HCT116 (cell line): ENCODE measurements at regions not wholly inside any gene's neighbourhood (a gene's known extent, or its start where the extent isn't known, plus 50 kb on each side); places are given as distances from the start of the nearest gene placed in this dataset.

Experiments used
- ATAC-seq: fragments of 200-7000 bp; cut with Tn5 transposase; 2 replicates; pipeline ENCODE4 v1.9.1; 2020; ENCODE audit warnings: mild to moderate bottlenecking, moderate library complexity
- BruUV-seq: library from RNA; stranded (reverse); fragments of 400-500 nt; replicated peaks from 2 replicates; lab custom pipeline; 2021; lab: Mats Ljungman, UMichigan
- CTCF ChIA-PET: fragments of 300-600 bp; sonication (Branson Sonifier 250); formaldehyde crosslinking; loops from one replicate; lab custom pipeline; 2021; ENCODE audit warnings: antibody characterized with exemption; lab: Charles Lee
- POLR2A ChIA-PET: fragments of 300-600, 350-600 bp; sonication (Branson Sonifier 250); formaldehyde crosslinking; loops from one replicate; lab custom pipeline; 2021; ENCODE audit warnings: antibody characterized with exemption; lab: Charles Lee
- RAD21 ChIA-PET, 2 experiments: fragments of 300-600 bp; sonication (Branson Sonifier 250); formaldehyde crosslinking; loops; one replicate each; lab custom pipeline; 2023; ENCODE audit warnings: low total read pairs in 2 of 2; ENCODE audit not compliant: uncharacterized antibody in 2 of 2, unreplicated experiment in 2 of 2, low non-redundant PET in 1 of 2; lab: Charles Lee
- DNase-seq: peaks from one replicate; pipeline ENCODE4 v3.0.0-alpha.2; 2010; ENCODE audit warnings: low read depth, low spot score
- H2AFZ ChIP-seq: fragments of 200-600 bp; shearing (Covaris generic), sonication (generic); 2 replicates; pipeline ENCODE4 v1.6.1; 2017; ENCODE audit warnings: low read depth, mixed run types, mixed read lengths, antibody characterized with exemption, low read length; ENCODE audit not compliant: poor library complexity, severe bottlenecking
- H3K27ac ChIP-seq: 2 replicates; pipeline ENCODE4 v1.5.1; 2012; ENCODE audit warnings: low read depth, low read length
- H3K27me3 ChIP-seq: fragments of 200-600 bp; sonication (generic); 2 replicates; pipeline ENCODE4 v1.6.1; 2016; ENCODE audit warnings: mixed run types, low read length, mixed read lengths; ENCODE audit not compliant: insufficient read depth
- H3K36me3 ChIP-seq, 2 experiments: fragments of 200-500 bp in 1 of 2; fragments of 200-600 bp in 1 of 2; sonication (Bioruptor generic) in 1 of 2; sonication (generic) in 1 of 2; 2 replicates each; pipeline versions ENCODE4 v1.5.1 to v1.6.1; 2014 to 2016; ENCODE audit warnings: low read length in 2 of 2, inconsistent platforms in 1 of 2, mixed read lengths in 1 of 2, mixed run types in 1 of 2; ENCODE audit not compliant: insufficient read depth in 2 of 2, control insufficient read depth in 1 of 2
- H3K4me1 ChIP-seq, 2 experiments: fragments of 200-600 bp in 1 of 2; sonication (generic) in 1 of 2; 2 replicates each; pipeline versions ENCODE4 v1.5.1 to v1.6.1; 2012 to 2017; ENCODE audit warnings: low read length in 2 of 2, inconsistent platforms in 1 of 2, mild to moderate bottlenecking in 1 of 2, mixed read lengths in 1 of 2, mixed run types in 1 of 2, moderate library complexity in 1 of 2; ENCODE audit not compliant: insufficient read depth in 2 of 2, control insufficient read depth in 1 of 2
- H3K4me2 ChIP-seq: fragments of 200-600 bp; sonication (generic); 2 replicates; pipeline ENCODE4 v1.6.1; 2017; ENCODE audit warnings: mixed run types, low read length, mixed read lengths
- H3K4me3 ChIP-seq, 2 experiments: fragments of 200-600 bp in 1 of 2; sonication (generic) in 1 of 2; replicated peaks in 1 of 2; 2 replicates each; pipeline ENCODE4 v1.5.1; 2011 to 2016; ENCODE audit warnings: low read length in 2 of 2, control low read depth in 1 of 2, low read depth in 1 of 2, mild to moderate bottlenecking in 1 of 2, mixed read lengths in 1 of 2, mixed run types in 1 of 2
- H3K79me2 ChIP-seq: fragments of 200-600 bp; sonication (generic); 2 replicates; pipeline ENCODE4 v1.6.1; 2017; ENCODE audit warnings: mild to moderate bottlenecking, mixed run types, low read length, moderate library complexity, mixed read lengths; ENCODE audit not compliant: insufficient read depth
- H3K9ac ChIP-seq: fragments of 200-600 bp; sonication (generic); 2 replicates; pipeline ENCODE4 v1.6.1; 2016; ENCODE audit warnings: low read length, mixed read lengths
- H3K9me2 ChIP-seq: fragments of 200-600 bp; sonication (generic), shearing (Covaris generic); 2 replicates; pipeline ENCODE4 v1.6.1; 2017; ENCODE audit warnings: mixed run types, mild to moderate bottlenecking, moderate library complexity; ENCODE audit not compliant: insufficient read depth
- H3K9me3 ChIP-seq, 2 experiments: fragments of 200-500 bp in 1 of 2; fragments of 200-600 bp in 1 of 2; sonication (Bioruptor generic) in 1 of 2; sonication (generic) in 1 of 2; 2 replicates each; pipeline ENCODE4 v1.6.1; 2014 to 2017; ENCODE audit warnings: low read length in 2 of 2, mixed read lengths in 2 of 2, inconsistent platforms in 1 of 2, low read depth in 1 of 2, mild to moderate bottlenecking in 1 of 2, mixed run types in 1 of 2, moderate library complexity in 1 of 2; ENCODE audit not compliant: control insufficient read depth in 1 of 2, insufficient read depth in 1 of 2
- H4K20me1 ChIP-seq: fragments of 200-600 bp; sonication (generic), shearing (Covaris generic); 2 replicates; pipeline ENCODE4 v1.6.1; 2017; ENCODE audit warnings: mixed run types, mild to moderate bottlenecking, moderate library complexity; ENCODE audit not compliant: insufficient read depth
- CBX3 ChIP-seq: IDR thresholded peaks from 2 replicates; pipeline ENCODE4 v1.6.1; 2012; ENCODE audit warnings: low read depth
- CEBPB ChIP-seq: IDR thresholded peaks from 2 replicates; pipeline ENCODE4 v1.6.1; 2012; ENCODE audit warnings: low read depth
- EGR1 ChIP-seq: IDR thresholded peaks from 2 replicates; pipeline ENCODE4 v1.6.1; 2012; ENCODE audit warnings: low read depth
- ELF1 ChIP-seq: IDR thresholded peaks from 2 replicates; pipeline ENCODE4 v1.6.1; 2012; ENCODE audit warnings: low read depth, borderline replicate concordance
- EZH2phosphoT487 ChIP-seq: fragments of 200-600 bp; IDR thresholded peaks from 2 replicates; pipeline ENCODE4 v1.6.1; 2018; ENCODE audit warnings: antibody characterized with exemption, borderline replicate concordance
- FOSL1 ChIP-seq: IDR thresholded peaks from 2 replicates; pipeline ENCODE4 v1.6.1; 2012; ENCODE audit warnings: low read depth
- JUND ChIP-seq: IDR thresholded peaks from 2 replicates; pipeline ENCODE4 v1.6.1; 2012
- POLR2A ChIP-seq: IDR thresholded peaks from 2 replicates; pipeline ENCODE4 v1.7.0; 2011; ENCODE audit warnings: borderline replicate concordance; ENCODE audit not compliant: insufficient read depth, insufficient read length; ENCODE audit errors: extremely low read depth
- POLR2AphosphoS5 ChIP-seq: IDR thresholded peaks from 2 replicates; pipeline ENCODE4 v1.6.1; 2011; ENCODE audit warnings: mild to moderate bottlenecking, low read depth, low read length, moderate library complexity
- RAD21 ChIP-seq: IDR thresholded peaks from 2 replicates; pipeline ENCODE4 v1.6.1; 2012; ENCODE audit warnings: low read depth, mild to moderate bottlenecking
- SP1 ChIP-seq: IDR thresholded peaks from 2 replicates; pipeline ENCODE4 v1.6.1; 2012; ENCODE audit warnings: low read depth
- SRF ChIP-seq: IDR thresholded peaks from 2 replicates; pipeline ENCODE4 v1.6.1; 2012; ENCODE audit warnings: low read depth
- YY1 ChIP-seq: IDR thresholded peaks from 2 replicates; pipeline ENCODE4 v1.6.1; 2011; ENCODE audit warnings: low read length, low read depth, moderate library complexity, mild to moderate bottlenecking; ENCODE audit not compliant: insufficient replicate concordance; ENCODE audit errors: extremely low read depth
- ZFX ChIP-seq: fragments of 450-650 bp; IDR thresholded peaks from 2 replicates; pipeline ENCODE4 v1.6.1; 2017
- ZNF274 ChIP-seq: fragments of 200-500 bp; sonication (Bioruptor generic); IDR thresholded peaks from 2 replicates; pipeline ENCODE4 v1.6.1; 2014; ENCODE audit warnings: mild to moderate bottlenecking, low read depth, low read length, inconsistent platforms
- intact Hi-C: fragments of 100-400 bp; cut with micrococcal nuclease; formaldehyde crosslinking; loops from 2 replicates; pipeline ENCODE4 v1.10.0; 2022
- TF ChIP-seq, protein P1 (sequence below): IDR thresholded peaks from 2 replicates; pipeline ENCODE4 v1.6.1; 2012
- TF ChIP-seq, protein P2 (sequence below): IDR thresholded peaks from 2 replicates; pipeline ENCODE4 v1.6.1; 2012
- TF ChIP-seq, protein P3 (sequence below): IDR thresholded peaks from 2 replicates; pipeline ENCODE4 v1.6.1; 2011; ENCODE audit warnings: mild to moderate bottlenecking, low read length, moderate library complexity; ENCODE audit not compliant: insufficient replicate concordance; ENCODE audit errors: extremely low read depth
- TF ChIP-seq, protein P4 (sequence below): IDR thresholded peaks from 2 replicates; pipeline ENCODE4 v1.6.1; 2012; ENCODE audit warnings: low read depth
- TF ChIP-seq, protein P5 (sequence below), 3 experiments: fragments of 200-600 bp in 1 of 3; sonication (generic) in 1 of 3; IDR thresholded peaks in 2 of 3; conservative IDR thresholded peaks in 1 of 3; 2 replicates each; pipeline ENCODE4 v1.5.1; 2012 to 2017; ENCODE audit warnings: low read depth in 2 of 3, low read length in 2 of 3, antibody characterized with exemption in 1 of 3, borderline replicate concordance in 1 of 3, control low read depth in 1 of 3, mild to moderate bottlenecking in 1 of 3, mixed read lengths in 1 of 3, mixed run types in 1 of 3, moderate library complexity in 1 of 3; ENCODE audit not compliant: insufficient read depth in 1 of 3

DNA sequence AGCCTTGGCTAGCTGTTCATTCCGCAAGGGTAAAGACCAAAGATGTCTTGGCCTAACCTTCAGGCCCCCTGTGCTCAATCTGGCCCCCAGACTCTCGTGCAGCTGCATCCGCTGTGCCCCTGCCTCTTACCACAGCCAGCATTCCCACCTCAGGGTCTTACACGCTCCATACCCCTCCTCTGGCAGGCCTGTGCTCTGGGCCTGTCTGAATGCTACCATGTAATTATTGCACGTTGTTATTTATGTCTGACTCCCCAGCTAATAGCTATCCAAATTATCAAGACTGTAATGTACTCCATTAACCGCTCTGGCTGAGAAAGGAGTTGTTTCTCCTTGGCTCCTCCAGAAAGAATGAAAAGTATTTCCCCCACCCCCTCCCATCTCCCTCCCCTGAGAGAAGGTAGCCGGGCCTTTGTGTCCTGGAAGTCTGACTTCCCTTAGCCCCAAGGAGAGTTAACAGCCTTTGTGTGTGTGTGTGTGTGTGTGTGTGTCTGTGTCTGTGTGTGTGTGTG, 54.5 kb upstream of the UBE2E1 start:
- Histone ChIP-seq H3K9me2 (no peaks in the 10 kb centered on the region), H3K4me2 (peak overlapping the region; percentile 25; the same call in 1 of the 2 replicates), H3K36me3 (no peaks in the 10 kb centered on the region), H3K79me2 (no peaks in the 10 kb centered on the region), H3K4me3 (no peak overlapping the region), H3K9me3 (no peaks in the 10 kb centered on the region), H2AFZ (peak overlapping the region; percentile 56), H3K27me3 (no peaks in the 10 kb centered on the region), H3K9ac (no peak overlapping the region), H3K27ac (no peak overlapping the region), H3K4me1 (peaks cover 4 to 22% of the 10 kb centered on the region in 2 experiments; a peak in 2 of 4 replicates), H4K20me1 (no peaks in the 10 kb centered on the region)
- ChIA-PET CTCF (no interaction called here), RAD21 (no interaction called here), POLR2A (interaction anchor here (1.2 to 1.5 kb wide), 3 partner anchors 10 to 11 kb away, joined by 3 to 4 read pairs (median 4); no protein-coding TSS in a partner anchor)
- DNase-seq (no peak), ATAC-seq (peak; percentile 10; the same call in 1 of the 2 replicates)
- intact Hi-C loops = no loop called here
- TF ChIP-seq ZNF274 (no peak), JUND (no peak), EGR1 (no peak), RAD21 (no peak), YY1 (no peak), CBX3 (no peak), ZFX (no peak), CEBPB (no peak), ELF1 (no peak), EZH2phosphoT487 (no peak), SRF (no peak), POLR2A (no peak), FOSL1 (no peak), SP1 (no peak), POLR2AphosphoS5 (no peak)
- TF ChIP-seq, protein P1, sequence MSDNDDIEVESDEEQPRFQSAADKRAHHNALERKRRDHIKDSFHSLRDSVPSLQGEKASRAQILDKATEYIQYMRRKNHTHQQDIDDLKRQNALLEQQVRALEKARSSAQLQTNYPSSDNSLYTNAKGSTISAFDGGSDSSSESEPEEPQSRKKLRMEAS = no peak
- TF ChIP-seq, protein P2, sequence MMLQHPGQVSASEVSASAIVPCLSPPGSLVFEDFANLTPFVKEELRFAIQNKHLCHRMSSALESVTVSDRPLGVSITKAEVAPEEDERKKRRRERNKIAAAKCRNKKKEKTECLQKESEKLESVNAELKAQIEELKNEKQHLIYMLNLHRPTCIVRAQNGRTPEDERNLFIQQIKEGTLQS = no peak
- TF ChIP-seq, protein P3, sequence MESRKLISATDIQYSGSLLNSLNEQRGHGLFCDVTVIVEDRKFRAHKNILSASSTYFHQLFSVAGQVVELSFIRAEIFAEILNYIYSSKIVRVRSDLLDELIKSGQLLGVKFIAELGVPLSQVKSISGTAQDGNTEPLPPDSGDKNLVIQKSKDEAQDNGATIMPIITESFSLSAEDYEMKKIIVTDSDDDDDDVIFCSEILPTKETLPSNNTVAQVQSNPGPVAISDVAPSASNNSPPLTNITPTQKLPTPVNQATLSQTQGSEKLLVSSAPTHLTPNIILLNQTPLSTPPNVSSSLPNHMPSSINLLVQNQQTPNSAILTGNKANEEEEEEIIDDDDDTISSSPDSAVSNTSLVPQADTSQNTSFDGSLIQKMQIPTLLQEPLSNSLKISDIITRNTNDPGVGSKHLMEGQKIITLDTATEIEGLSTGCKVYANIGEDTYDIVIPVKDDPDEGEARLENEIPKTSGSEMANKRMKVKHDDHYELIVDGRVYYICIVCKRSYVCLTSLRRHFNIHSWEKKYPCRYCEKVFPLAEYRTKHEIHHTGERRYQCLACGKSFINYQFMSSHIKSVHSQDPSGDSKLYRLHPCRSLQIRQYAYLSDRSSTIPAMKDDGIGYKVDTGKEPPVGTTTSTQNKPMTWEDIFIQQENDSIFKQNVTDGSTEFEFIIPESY = no peak
- TF ChIP-seq, protein P4, sequence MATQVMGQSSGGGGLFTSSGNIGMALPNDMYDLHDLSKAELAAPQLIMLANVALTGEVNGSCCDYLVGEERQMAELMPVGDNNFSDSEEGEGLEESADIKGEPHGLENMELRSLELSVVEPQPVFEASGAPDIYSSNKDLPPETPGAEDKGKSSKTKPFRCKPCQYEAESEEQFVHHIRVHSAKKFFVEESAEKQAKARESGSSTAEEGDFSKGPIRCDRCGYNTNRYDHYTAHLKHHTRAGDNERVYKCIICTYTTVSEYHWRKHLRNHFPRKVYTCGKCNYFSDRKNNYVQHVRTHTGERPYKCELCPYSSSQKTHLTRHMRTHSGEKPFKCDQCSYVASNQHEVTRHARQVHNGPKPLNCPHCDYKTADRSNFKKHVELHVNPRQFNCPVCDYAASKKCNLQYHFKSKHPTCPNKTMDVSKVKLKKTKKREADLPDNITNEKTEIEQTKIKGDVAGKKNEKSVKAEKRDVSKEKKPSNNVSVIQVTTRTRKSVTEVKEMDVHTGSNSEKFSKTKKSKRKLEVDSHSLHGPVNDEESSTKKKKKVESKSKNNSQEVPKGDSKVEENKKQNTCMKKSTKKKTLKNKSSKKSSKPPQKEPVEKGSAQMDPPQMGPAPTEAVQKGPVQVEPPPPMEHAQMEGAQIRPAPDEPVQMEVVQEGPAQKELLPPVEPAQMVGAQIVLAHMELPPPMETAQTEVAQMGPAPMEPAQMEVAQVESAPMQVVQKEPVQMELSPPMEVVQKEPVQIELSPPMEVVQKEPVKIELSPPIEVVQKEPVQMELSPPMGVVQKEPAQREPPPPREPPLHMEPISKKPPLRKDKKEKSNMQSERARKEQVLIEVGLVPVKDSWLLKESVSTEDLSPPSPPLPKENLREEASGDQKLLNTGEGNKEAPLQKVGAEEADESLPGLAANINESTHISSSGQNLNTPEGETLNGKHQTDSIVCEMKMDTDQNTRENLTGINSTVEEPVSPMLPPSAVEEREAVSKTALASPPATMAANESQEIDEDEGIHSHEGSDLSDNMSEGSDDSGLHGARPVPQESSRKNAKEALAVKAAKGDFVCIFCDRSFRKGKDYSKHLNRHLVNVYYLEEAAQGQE = no peak
- TF ChIP-seq, protein P5, sequence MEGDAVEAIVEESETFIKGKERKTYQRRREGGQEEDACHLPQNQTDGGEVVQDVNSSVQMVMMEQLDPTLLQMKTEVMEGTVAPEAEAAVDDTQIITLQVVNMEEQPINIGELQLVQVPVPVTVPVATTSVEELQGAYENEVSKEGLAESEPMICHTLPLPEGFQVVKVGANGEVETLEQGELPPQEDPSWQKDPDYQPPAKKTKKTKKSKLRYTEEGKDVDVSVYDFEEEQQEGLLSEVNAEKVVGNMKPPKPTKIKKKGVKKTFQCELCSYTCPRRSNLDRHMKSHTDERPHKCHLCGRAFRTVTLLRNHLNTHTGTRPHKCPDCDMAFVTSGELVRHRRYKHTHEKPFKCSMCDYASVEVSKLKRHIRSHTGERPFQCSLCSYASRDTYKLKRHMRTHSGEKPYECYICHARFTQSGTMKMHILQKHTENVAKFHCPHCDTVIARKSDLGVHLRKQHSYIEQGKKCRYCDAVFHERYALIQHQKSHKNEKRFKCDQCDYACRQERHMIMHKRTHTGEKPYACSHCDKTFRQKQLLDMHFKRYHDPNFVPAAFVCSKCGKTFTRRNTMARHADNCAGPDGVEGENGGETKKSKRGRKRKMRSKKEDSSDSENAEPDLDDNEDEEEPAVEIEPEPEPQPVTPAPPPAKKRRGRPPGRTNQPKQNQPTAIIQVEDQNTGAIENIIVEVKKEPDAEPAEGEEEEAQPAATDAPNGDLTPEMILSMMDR (IDR thresholded peaks at IDR 0.05 in 2 of 3, conservative IDR thresholded peaks at IDR 0.05 in 1 of 3; ENCODE audit: borderline replicate concordance in 1 of 3, insufficient read depth in 1 of 3, low read depth in 2 of 3, low read length in 2 of 3) = no peak
- no TSS peak for BruUV-seq
